ENCODE measurements at regions not wholly inside any gene's neighbourhood (a gene's known extent, or its start where the extent isn't known, plus 50 kb on each side); places are given as distances from the start of the nearest gene placed in this dataset.
"Not testable (repeated sequence)": the region's sequence is repeated elsewhere in the genome, so short reads cannot be mapped to it uniquely, and the experiment has no call there.

DNA sequence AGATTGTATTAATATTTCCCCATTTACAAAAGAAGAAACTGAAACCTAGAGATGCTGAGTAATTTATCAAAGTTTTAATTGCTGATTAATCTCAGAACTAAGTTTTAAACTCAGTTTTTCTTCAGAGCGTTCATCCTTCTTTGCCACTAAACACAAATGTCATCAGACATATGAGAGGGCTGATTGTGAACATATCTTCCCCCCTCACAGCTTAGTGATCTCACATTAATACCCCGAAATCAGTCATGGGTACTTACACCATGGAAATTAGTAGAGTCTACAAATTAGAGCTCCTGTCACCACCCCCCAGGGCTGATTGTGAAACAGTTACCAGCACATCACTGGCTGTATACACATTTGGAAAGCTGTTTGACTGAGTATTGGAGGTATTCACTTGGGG is 189.3 kb upstream of the SGO1 start:
- Histone ChIP-seq H3K27me3 (ENCODE audit: control insufficient read depth in 1 of 2, insufficient read depth in 2 of 2, low read length in 2 of 2) (no peaks in the 10 kb centered on the region), H3K27ac (ENCODE audit: low read depth in 2 of 2, low read length in 1 of 2) (no peak overlapping the region), H3K9me3 (ENCODE audit: control insufficient read depth in 2 of 2, insufficient read depth in 1 of 2, low read depth in 1 of 2, low read length in 1 of 2) (no peaks in the 10 kb centered on the region), H3K4me3 (ENCODE audit: low read depth in 1 of 2, low read length in 2 of 2) (no peak overlapping the region), H3K4me1 (ENCODE audit: control insufficient read depth in 2 of 2, insufficient read depth in 2 of 2, low read length in 1 of 2) (no peaks in the 10 kb centered on the region), H3K36me3 (ENCODE audit: control insufficient read depth in 2 of 2, insufficient read depth in 2 of 2, low read length in 1 of 2) (no peaks in the 10 kb centered on the region)
- WGBS, 2 donors = 55 to 61% methylated on average over 2 of the region's 2 CpGs

DNA sequence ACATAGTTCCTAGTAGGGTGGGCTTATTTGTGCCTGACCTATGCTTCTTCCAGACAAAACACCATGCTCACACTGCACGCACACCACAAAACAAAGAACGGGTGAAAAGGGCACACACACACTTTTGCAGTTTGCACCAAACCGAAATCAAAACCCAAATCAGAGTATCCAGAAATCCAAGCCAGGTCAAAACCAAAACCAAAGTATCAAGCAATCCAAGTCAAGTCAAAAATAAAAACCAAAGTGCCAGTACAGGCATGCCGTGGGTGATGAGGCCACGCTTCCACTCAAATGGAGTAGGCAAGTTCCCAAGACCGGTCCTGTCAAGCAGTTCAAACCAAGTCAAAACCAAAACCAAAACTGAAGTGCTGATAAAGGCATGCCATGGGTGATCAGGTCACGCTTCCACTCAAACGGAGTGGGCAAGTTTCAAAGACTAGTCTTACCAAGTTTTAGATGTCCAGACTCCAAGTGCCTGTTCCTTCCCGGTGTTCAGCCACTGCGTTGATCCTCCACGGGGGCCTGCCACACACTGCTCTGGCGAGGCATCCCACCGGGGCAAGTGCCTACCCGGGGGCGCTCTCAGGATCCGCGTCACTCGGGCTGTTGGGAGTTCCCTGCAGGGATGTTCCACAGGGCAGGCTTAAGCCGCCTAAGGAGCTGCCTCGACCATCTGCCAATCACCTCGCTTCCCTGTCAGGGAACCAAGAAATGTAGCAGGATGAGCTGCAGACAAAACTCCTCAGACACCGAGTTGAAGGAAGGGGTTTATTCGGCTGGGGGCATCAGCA is 184.5 kb upstream of the SGO1 start:
- not testable (repeated sequence) for H3K36me3 ChIP-seq (ENCODE audit: control insufficient read depth in 2 of 2, insufficient read depth in 2 of 2, low read length in 1 of 2); H3K4me3 ChIP-seq (ENCODE audit: low read depth in 1 of 2, low read length in 2 of 2); H3K4me1 ChIP-seq (ENCODE audit: control insufficient read depth in 2 of 2, insufficient read depth in 2 of 2, low read length in 1 of 2); H3K27ac ChIP-seq (ENCODE audit: low read depth in 2 of 2, low read length in 1 of 2); H3K9me3 ChIP-seq (ENCODE audit: control insufficient read depth in 2 of 2, insufficient read depth in 1 of 2, low read depth in 1 of 2, low read length in 1 of 2); H3K27me3 ChIP-seq (ENCODE audit: control insufficient read depth in 1 of 2, insufficient read depth in 2 of 2, low read length in 2 of 2)
- 81 to 87% methylated on average over 23 of the region's 23 CpGs for WGBS, 2 donors

DNA sequence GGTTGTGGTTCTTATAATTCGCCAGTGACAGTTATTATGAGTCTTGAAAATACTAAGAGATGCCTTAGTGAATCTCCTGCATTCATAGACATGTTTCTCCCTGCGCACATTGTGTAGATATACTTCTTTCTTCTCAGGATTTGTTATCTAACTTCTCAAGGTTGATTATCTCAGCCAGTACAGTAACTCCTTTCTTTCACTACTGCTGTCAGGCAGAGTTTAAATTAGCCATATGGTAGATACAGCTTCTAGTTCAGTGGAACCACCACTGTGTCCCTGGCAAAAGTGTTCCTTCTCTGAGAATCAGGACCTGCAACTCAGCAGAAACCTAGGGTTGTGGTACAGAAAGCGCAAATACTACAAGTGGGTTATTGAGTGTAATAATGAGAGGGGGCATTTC is 175.0 kb upstream of the SGO1 start:
- Histone ChIP-seq H3K27me3 (ENCODE audit: control insufficient read depth in 1 of 2, insufficient read depth in 2 of 2, low read length in 2 of 2) (no peaks in the 10 kb centered on the region), H3K27ac (ENCODE audit: low read depth in 2 of 2, low read length in 1 of 2) (no peak overlapping the region), H3K9me3 (ENCODE audit: control insufficient read depth in 2 of 2, insufficient read depth in 1 of 2, low read depth in 1 of 2, low read length in 1 of 2) (peaks cover 0 to 2% of the 10 kb centered on the region in 2 donors), H3K4me3 (ENCODE audit: low read depth in 1 of 2, low read length in 2 of 2) (no peak overlapping the region), H3K36me3 (ENCODE audit: control insufficient read depth in 2 of 2, insufficient read depth in 2 of 2, low read length in 1 of 2) (no peaks in the 10 kb centered on the region), H3K4me1 (ENCODE audit: control insufficient read depth in 2 of 2, insufficient read depth in 2 of 2, low read length in 1 of 2) (no peaks in the 10 kb centered on the region)
- WGBS, 2 donors = 90 to 95% methylated on average over 3 of the region's 3 CpGs

DNA sequence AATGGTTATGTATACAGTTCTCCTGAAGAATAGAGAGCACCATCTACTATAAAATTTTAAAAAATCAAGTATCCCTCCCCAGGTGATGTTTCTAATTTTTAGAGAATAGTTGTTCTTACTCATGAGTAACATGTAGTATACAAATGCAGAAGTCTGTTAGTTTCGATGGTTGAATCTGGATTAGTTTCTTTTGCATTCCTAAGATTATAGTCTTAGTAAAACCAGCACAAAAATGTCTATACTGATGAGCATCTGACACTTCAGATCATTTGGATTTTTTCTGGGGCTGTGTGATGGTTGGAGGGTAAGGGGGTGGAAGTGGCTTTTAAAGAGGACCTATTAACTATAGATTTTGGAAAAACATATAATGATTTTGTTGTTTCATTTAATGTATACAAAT is 167.3 kb upstream of the SGO1 start:
- no peaks in the 10 kb centered on the region for H3K27me3 ChIP-seq (ENCODE audit: control insufficient read depth in 1 of 2, insufficient read depth in 2 of 2, low read length in 2 of 2)
- no peaks in the 10 kb centered on the region for H3K36me3 ChIP-seq (ENCODE audit: control insufficient read depth in 2 of 2, insufficient read depth in 2 of 2, low read length in 1 of 2)
- no peaks in the 10 kb centered on the region for H3K9me3 ChIP-seq (ENCODE audit: control insufficient read depth in 2 of 2, insufficient read depth in 1 of 2, low read depth in 1 of 2, low read length in 1 of 2)
- no peak overlapping the region for H3K4me3 ChIP-seq (ENCODE audit: low read depth in 1 of 2, low read length in 2 of 2)
- H3K27ac ChIP-seq (ENCODE audit: low read depth in 2 of 2, low read length in 1 of 2) = no peak overlapping the region
- WGBS, 2 donors = 92% methylated on average over 1 of the region's 1 CpG
- H3K4me1 ChIP-seq (ENCODE audit: control insufficient read depth in 2 of 2, insufficient read depth in 2 of 2, low read length in 1 of 2) = no peaks in the 10 kb centered on the region

DNA sequence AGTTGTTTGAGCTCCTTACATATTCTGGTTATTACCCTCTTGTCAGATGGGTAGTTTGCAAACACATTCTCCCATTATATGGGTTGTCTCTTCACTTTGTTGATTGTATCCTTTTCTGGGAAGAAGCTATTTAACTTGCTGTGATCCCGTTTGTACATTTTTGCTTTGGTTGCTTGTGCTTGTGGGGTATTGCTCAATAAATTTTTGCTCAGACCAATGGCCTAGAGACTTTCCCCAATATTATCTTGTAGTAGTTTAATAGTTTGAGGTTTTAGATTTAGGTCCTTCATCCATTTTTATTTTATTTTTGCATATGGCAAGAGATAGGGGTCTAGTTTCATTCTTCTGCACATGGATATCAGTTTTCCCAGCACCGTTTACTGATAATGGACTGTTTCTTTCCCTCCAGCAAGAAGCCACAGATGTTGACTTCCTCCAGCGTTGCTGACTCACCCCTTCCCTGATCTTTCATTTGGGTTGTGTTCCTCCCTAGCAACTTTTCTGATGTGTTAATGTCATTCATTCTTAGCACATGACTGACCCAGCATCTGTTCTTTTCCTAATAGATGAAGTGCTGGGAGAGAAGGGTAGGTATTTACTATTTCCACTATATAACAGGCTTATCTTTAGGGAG is 166.7 kb upstream of the SGO1 start:
- Histone ChIP-seq H3K27me3 (ENCODE audit: control insufficient read depth in 1 of 2, insufficient read depth in 2 of 2, low read length in 2 of 2) (no peaks in the 10 kb centered on the region), H3K36me3 (ENCODE audit: control insufficient read depth in 2 of 2, insufficient read depth in 2 of 2, low read length in 1 of 2) (no peaks in the 10 kb centered on the region), H3K4me3 (ENCODE audit: low read depth in 1 of 2, low read length in 2 of 2) (no peak overlapping the region), H3K4me1 (ENCODE audit: control insufficient read depth in 2 of 2, insufficient read depth in 2 of 2, low read length in 1 of 2) (no peaks in the 10 kb centered on the region), H3K9me3 (ENCODE audit: control insufficient read depth in 2 of 2, insufficient read depth in 1 of 2, low read depth in 1 of 2, low read length in 1 of 2) (no peaks in the 10 kb centered on the region), H3K27ac (ENCODE audit: low read depth in 2 of 2, low read length in 1 of 2) (no peak overlapping the region)
- WGBS, 2 donors = 62 to 63% methylated on average over 3 of the region's 3 CpGs

DNA sequence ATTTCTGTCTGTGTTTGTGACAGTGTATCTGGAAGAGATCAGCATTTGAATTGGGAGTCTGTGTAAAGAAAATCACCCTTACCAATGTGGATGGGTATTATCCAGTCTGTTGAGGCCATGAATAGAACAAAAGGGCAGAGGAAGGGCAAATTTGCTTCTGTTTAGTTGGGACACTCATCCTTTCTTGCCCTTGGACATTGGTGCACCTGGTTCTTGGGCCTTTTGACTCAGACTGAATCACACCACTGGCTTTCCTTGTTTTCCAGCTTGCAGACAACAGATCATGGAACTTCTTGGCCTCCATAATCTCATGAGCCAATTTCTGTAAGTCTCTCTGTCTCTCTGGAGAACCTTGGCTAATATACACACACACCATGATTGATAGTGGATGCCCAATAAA is 164.4 kb upstream of the SGO1 start:
- H3K36me3 ChIP-seq (ENCODE audit: control insufficient read depth in 2 of 2, insufficient read depth in 2 of 2, low read length in 1 of 2) = no peaks in the 10 kb centered on the region
- no peaks in the 10 kb centered on the region for H3K27me3 ChIP-seq (ENCODE audit: control insufficient read depth in 1 of 2, insufficient read depth in 2 of 2, low read length in 2 of 2)
- no peaks in the 10 kb centered on the region for H3K9me3 ChIP-seq (ENCODE audit: control insufficient read depth in 2 of 2, insufficient read depth in 1 of 2, low read depth in 1 of 2, low read length in 1 of 2)
- no peak overlapping the region for H3K27ac ChIP-seq (ENCODE audit: low read depth in 2 of 2, low read length in 1 of 2)
- H3K4me3 ChIP-seq (ENCODE audit: low read depth in 1 of 2, low read length in 2 of 2) = no peak overlapping the region
- no peaks in the 10 kb centered on the region for H3K4me1 ChIP-seq (ENCODE audit: control insufficient read depth in 2 of 2, insufficient read depth in 2 of 2, low read length in 1 of 2)

DNA sequence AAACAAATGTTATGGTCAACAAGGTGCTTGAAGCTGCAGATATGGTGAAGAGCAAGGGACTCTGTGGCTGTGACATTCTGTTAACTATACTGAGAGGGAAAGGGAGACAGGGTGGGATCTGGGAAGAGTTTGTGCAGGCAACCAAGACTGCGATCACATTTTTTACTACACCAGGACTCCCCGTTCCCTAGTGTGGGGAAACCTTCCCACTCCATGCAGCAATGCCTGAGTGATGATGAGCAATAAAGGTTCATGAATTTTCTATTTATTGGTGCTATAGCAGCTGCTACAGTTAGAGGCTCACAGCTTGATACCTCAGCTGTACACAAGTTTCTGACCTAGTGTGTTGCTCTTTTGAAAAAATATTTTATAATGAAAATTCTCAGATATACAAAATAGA is 160.9 kb upstream of the SGO1 start:
- H3K4me1 ChIP-seq (ENCODE audit: control insufficient read depth in 2 of 2, insufficient read depth in 2 of 2, low read length in 1 of 2) = no peaks in the 10 kb centered on the region
- no peak overlapping the region for H3K27ac ChIP-seq (ENCODE audit: low read depth in 2 of 2, low read length in 1 of 2)
- 91 to 93% methylated on average over 2 of the region's 2 CpGs for WGBS, 2 donors
- no peaks in the 10 kb centered on the region for H3K27me3 ChIP-seq (ENCODE audit: control insufficient read depth in 1 of 2, insufficient read depth in 2 of 2, low read length in 2 of 2)
- no peak overlapping the region for H3K4me3 ChIP-seq (ENCODE audit: low read depth in 1 of 2, low read length in 2 of 2)
- no peaks in the 10 kb centered on the region for H3K9me3 ChIP-seq (ENCODE audit: control insufficient read depth in 2 of 2, insufficient read depth in 1 of 2, low read depth in 1 of 2, low read length in 1 of 2)
- H3K36me3 ChIP-seq (ENCODE audit: control insufficient read depth in 2 of 2, insufficient read depth in 2 of 2, low read length in 1 of 2) = no peaks in the 10 kb centered on the region

DNA sequence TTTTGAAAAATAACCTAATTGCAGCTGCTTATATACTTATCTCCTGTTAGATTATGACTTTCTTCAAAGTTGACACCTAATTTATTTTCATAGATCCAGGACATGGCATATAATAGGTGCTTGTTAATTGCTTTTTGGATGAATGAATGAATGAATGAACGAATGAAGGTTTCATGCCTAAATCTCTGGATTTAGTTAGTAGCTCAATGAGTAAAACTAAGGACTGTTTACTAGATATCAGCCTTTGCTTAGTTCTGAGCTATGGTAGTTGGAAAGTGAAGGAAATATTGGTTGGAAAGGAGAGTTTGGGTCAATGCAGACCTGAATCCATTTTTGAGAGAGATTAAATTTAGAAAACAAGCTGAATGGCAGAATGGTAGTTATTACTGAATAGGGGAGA is 160.4 kb upstream of the SGO1 start:
- H3K36me3 ChIP-seq (ENCODE audit: control insufficient read depth in 2 of 2, insufficient read depth in 2 of 2, low read length in 1 of 2) = no peaks in the 10 kb centered on the region
- WGBS, 2 donors = 64 to 70% methylated on average over 1 of the region's 1 CpG
- H3K27me3 ChIP-seq (ENCODE audit: control insufficient read depth in 1 of 2, insufficient read depth in 2 of 2, low read length in 2 of 2) = no peaks in the 10 kb centered on the region
- H3K9me3 ChIP-seq (ENCODE audit: control insufficient read depth in 2 of 2, insufficient read depth in 1 of 2, low read depth in 1 of 2, low read length in 1 of 2) = no peaks in the 10 kb centered on the region
- no peak overlapping the region for H3K4me3 ChIP-seq (ENCODE audit: low read depth in 1 of 2, low read length in 2 of 2)
- no peak overlapping the region for H3K27ac ChIP-seq (ENCODE audit: low read depth in 2 of 2, low read length in 1 of 2)
- H3K4me1 ChIP-seq (ENCODE audit: control insufficient read depth in 2 of 2, insufficient read depth in 2 of 2, low read length in 1 of 2) = no peaks in the 10 kb centered on the region

DNA sequence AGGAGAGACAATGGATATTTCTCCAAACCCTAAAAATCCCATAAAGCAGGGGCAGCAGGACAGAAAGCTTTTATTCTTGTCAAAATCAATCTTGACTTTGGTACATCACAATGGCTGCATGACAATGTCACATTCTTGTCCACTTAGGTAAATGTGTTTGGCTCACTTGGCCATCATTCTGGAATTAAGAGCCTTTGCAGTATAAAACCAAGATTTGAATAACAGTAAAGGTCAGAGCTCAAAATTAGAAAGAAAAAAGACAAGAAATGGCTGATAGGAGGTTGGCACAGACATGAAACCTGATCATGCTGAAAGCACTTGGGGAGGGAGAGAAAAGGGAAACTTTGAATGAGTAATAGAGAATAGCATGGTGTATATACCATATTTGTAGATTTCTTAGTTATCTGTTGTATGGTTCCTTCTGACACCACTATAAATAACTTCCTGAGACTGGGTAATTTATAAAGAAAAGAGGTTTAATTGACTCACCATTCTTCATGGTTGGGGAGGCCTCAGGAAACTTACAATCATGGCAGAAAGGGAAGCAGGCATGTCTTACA is 158.5 kb upstream of the SGO1 start:
- Histone ChIP-seq H3K4me3 (ENCODE audit: low read depth in 1 of 2, low read length in 2 of 2) (no peak overlapping the region), H3K27ac (ENCODE audit: low read depth in 2 of 2, low read length in 1 of 2) (no peak overlapping the region), H3K4me1 (ENCODE audit: control insufficient read depth in 2 of 2, insufficient read depth in 2 of 2, low read length in 1 of 2) (no peaks in the 10 kb centered on the region), H3K36me3 (ENCODE audit: control insufficient read depth in 2 of 2, insufficient read depth in 2 of 2, low read length in 1 of 2) (no peaks in the 10 kb centered on the region), H3K9me3 (ENCODE audit: control insufficient read depth in 2 of 2, insufficient read depth in 1 of 2, low read depth in 1 of 2, low read length in 1 of 2) (no peaks in the 10 kb centered on the region), H3K27me3 (ENCODE audit: control insufficient read depth in 1 of 2, insufficient read depth in 2 of 2, low read length in 2 of 2) (no peaks in the 10 kb centered on the region)

DNA sequence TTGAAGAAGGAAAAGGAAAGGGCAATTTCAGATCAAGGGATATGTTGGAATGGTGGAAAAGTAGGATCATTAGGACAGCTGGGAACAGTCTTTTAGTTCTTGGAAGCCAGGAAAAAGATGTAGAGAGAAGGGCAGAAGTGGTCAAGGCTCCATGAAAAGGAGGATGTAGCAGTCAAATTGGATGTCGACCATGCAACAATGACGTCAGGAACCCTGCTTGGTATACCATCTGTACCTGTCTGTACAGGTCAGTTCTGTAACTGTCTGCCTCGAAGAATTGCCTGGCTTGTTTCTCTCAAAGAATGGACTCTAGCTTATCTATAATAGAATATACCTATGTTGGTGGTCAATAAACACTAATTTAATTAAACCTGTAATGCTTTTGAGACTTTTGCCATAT is 157.8 kb upstream of the SGO1 start:
- H3K9me3 ChIP-seq (ENCODE audit: control insufficient read depth in 2 of 2, insufficient read depth in 1 of 2, low read depth in 1 of 2, low read length in 1 of 2) = no peaks in the 10 kb centered on the region
- no peaks in the 10 kb centered on the region for H3K36me3 ChIP-seq (ENCODE audit: control insufficient read depth in 2 of 2, insufficient read depth in 2 of 2, low read length in 1 of 2)
- H3K4me1 ChIP-seq (ENCODE audit: control insufficient read depth in 2 of 2, insufficient read depth in 2 of 2, low read length in 1 of 2) = no peaks in the 10 kb centered on the region
- 80 to 84% methylated on average over 3 of the region's 3 CpGs for WGBS, 2 donors
- H3K27ac ChIP-seq (ENCODE audit: low read depth in 2 of 2, low read length in 1 of 2) = no peak overlapping the region
- H3K4me3 ChIP-seq (ENCODE audit: low read depth in 1 of 2, low read length in 2 of 2) = no peak overlapping the region
- H3K27me3 ChIP-seq (ENCODE audit: control insufficient read depth in 1 of 2, insufficient read depth in 2 of 2, low read length in 2 of 2) = no peaks in the 10 kb centered on the region
